ENCODE measurements at regions not wholly inside any gene's neighbourhood (a gene's known extent, or its start where the extent isn't known, plus 50 kb on each side); places are given as distances from the start of the nearest gene placed in this dataset.

- Histone ChIP-seq H3K36me3 (ENCODE audit: control insufficient read depth in 1 of 2, insufficient read depth in 2 of 2, low read length in 2 of 2) (no peaks in the 10 kb centered on the region), H3K4me2 (ENCODE audit: low read length) (no peak overlapping the region), H3K4me1 (ENCODE audit: control insufficient read depth in 1 of 2, insufficient read depth in 2 of 2, low read length in 2 of 2) (no peaks in the 10 kb centered on the region; a peak in 1 of 4 replicates), H3K27ac (ENCODE audit: low read depth, low read length) (no peak overlapping the region), H4K20me1 (ENCODE audit: insufficient read depth) (no peaks in the 10 kb centered on the region), H3K4me3 (replicated peaks in 1 of 2; ENCODE audit: low read depth in 1 of 2, low read length in 2 of 2) (no peak overlapping the region), H3K79me2 (ENCODE audit: insufficient read depth, low read length) (no peaks in the 10 kb centered on the region), H3K9me3 (ENCODE audit: control insufficient read depth in 1 of 2, insufficient read depth in 1 of 2, low read depth in 1 of 2, low read length in 2 of 2) (no peaks in the 10 kb centered on the region), H3K9ac (ENCODE audit: low read length) (no peak overlapping the region), H2AFZ (ENCODE audit: low read depth, low read length, poor library complexity, severe bottlenecking) (no peak overlapping the region), H3K9me2 (ENCODE audit: insufficient read depth) (no peaks in the 10 kb centered on the region), H3K27me3 (ENCODE audit: insufficient read depth, low read length) (no peaks in the 10 kb centered on the region)
- POLR2A ChIA-PET = no interaction called here
- CTCF ChIA-PET = no interaction called here
- RAD21 ChIA-PET (ENCODE audit: low non-redundant PET in 1 of 2, low total read pairs in 2 of 2, uncharacterized antibody in 2 of 2, unreplicated experiment in 2 of 2) = no interaction called here
- BruUV-seq (replicated peaks) = no TSS peak
- ATAC-seq = no peak
- TF ChIP-seq POLR2AphosphoS5 (IDR thresholded peaks at IDR 0.05; ENCODE audit: low read depth, low read length) = no peak
- no peak for TF ChIP-seq CEBPB (IDR thresholded peaks at IDR 0.05; ENCODE audit: low read depth)
- no peak for TF ChIP-seq ZBTB33 (IDR thresholded peaks at IDR 0.05; ENCODE audit: extremely low read depth, insufficient replicate concordance, low read length)
- TF ChIP-seq ZNF274 (IDR thresholded peaks at IDR 0.05; ENCODE audit: low read depth, low read length) = no peak
- TF ChIP-seq JUND (IDR thresholded peaks at IDR 0.05) = no peak
- TF ChIP-seq SRF (IDR thresholded peaks at IDR 0.05; ENCODE audit: low read depth) = no peak
- no peak for TF ChIP-seq EGR1 (IDR thresholded peaks at IDR 0.05; ENCODE audit: low read depth)
- no peak for TF ChIP-seq CBX3 (IDR thresholded peaks at IDR 0.05; ENCODE audit: low read depth)
- no peak for TF ChIP-seq ELF1 (IDR thresholded peaks at IDR 0.05; ENCODE audit: borderline replicate concordance, low read depth)
- TF ChIP-seq TCF7L2 (IDR thresholded peaks at IDR 0.05; ENCODE audit: borderline replicate concordance, extremely low read depth, insufficient read depth, insufficient read length) = no peak
- no peak for TF ChIP-seq CTCF (IDR thresholded peaks at IDR 0.05 in 2 of 3, conservative IDR thresholded peaks at IDR 0.05 in 1 of 3; ENCODE audit: borderline replicate concordance in 1 of 3, insufficient read depth in 1 of 3, low read depth in 2 of 3, low read length in 2 of 3)
- no peak for TF ChIP-seq POLR2A (IDR thresholded peaks at IDR 0.05; ENCODE audit: borderline replicate concordance, extremely low read depth, insufficient read depth, insufficient read length)
- no peak for TF ChIP-seq EZH2phosphoT487 (IDR thresholded peaks at IDR 0.05; ENCODE audit: borderline replicate concordance)
- no peak for TF ChIP-seq REST (IDR thresholded peaks at IDR 0.05; ENCODE audit: low read depth)
- no peak for TF ChIP-seq RAD21 (IDR thresholded peaks at IDR 0.05; ENCODE audit: low read depth)
- TF ChIP-seq MAX (IDR thresholded peaks at IDR 0.05) = no peak
- intact Hi-C loops (cut with micrococcal nuclease) = no loop called here
- DNase-seq (ENCODE audit: low read depth, low spot score) = no peak
Observed at GRCh38 chr2:12014088-12014960, 267.9 kb downstream of the LPIN1 start.
